HG02938 (cell line): ENCODE measurements at regions not wholly inside any gene's neighbourhood (a gene's known extent, or its start where the extent isn't known, plus 50 kb on each side); places are given as distances from the start of the nearest gene placed in this dataset.

Source experiments
- ATAC-seq: cut with Tn5 transposase; IDR thresholded peaks from one replicate; pipeline ENCODE4 v1.9.1; 2021; ENCODE audit warnings: mild to moderate bottlenecking, moderate library complexity; ENCODE audit not compliant: unreplicated experiment

- ATAC-seq: no peak
These were observed 146.1 kb downstream of the PDHA2 start for GRCh38 chr4:95985791-95986550.

- no peak for ATAC-seq
These were observed 148.0 kb downstream of the PDHA2 start for GRCh38 chr4:95987851-95988250.

- no peak for ATAC-seq
These were observed 158.4 kb downstream of the PDHA2 start for GRCh38 chr4:95998311-95998710.

GRCh38 chr4:96003951-96004740 lies 164.3 kb downstream of the PDHA2 start:
- no peak for ATAC-seq

DNA sequence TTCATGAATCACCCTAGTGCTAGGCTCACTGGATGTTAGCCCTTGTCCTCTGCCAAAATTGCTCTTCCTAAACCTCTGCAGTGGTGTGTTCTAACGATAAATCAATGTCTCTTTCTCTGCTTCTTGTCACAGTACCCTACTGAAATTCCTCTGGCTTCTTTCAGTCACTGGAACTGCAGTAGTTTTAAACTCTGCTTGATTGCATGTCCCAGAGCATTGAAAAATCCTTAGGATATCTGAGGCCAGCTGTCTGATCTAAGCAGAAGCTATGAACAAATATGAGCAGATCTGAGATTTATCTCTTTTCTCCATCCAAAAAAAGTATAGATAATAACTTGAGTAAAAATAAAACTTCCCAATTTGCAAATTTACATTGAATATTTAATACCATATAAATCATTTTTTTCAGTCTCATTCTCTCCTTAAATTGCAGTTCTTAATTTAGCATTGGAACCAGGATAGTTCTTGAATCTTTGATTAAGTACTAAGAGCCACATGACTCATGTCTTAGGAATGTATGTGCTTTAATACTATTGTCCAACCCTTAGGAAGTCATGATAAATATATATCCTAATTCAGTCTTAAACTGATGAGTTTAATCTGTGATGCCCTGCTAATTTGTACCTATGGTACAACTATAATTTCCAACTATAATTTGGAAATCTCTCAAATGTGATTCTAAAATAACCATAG lies 169.7 kb downstream of the PDHA2 start:
- no peak for ATAC-seq

- ATAC-seq: no peak
These were observed 172.8 kb downstream of the PDHA2 start for GRCh38 chr4:96012687-96013086.

GRCh38 chr4:96016634-96017299 lies 176.9 kb downstream of the PDHA2 start:
- no peak for ATAC-seq

GRCh38 chr4:96025011-96025410 lies 185.1 kb downstream of the PDHA2 start:
- ATAC-seq: no peak

DNA sequence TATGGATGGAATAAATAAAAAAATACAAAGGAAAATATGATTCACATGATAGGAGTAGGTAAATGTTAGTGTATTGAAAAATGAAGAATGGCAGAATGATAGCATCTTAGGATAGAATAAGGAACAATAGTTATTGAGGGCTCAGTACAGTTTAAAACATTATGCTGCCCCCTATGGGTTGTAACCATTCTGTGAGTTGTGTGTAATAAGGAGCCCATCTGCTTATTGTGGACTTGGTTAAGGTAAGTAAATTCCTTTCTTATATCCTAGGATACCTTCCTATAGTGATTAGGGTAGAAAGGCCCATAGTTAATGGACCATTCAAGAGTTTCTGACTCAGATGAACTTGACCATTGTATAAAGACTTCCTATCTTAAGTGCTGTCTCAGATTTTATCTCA lies 195.8 kb downstream of the PDHA2 start:
- no peak for ATAC-seq

DNA sequence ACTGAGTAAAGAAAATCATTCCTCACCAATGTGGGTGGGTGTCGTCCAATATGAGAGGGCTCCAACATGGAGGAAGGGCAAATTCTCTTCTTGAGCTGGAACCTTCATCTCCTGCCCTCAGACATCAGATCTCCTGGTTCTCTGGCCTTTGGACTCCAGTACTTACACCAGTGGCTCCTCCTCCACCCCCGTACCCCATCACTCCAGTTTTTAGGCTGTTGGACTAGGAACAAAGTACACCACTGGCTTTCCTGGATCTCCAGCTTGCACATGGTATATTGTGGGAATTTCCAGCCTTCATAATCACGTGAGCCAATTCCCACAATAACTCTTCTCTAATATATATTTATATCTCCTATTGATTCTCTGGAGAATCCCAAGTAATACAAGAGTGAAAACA lies 196.9 kb downstream of the PDHA2 start:
- ATAC-seq: no peak

DNA sequence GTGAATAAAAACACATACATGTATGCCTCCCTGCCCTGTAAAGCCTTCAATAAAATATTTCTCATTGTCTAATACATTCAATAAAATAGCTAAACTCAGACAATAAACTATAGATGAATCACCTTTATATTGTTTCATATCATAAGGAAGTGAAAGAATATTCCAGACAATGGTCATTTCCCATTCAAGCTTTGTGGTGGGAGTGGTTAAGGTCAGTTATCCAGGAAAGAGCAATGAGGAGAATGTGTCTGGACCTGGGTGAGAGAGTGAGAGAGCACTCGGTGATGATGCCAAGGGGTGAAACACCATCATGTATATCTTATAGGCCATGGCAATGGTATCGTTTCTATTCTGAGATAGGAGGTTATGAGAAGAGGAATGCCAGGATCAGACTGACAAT lies 197.8 kb downstream of the PDHA2 start:
- ATAC-seq: no peak

- no peak for ATAC-seq
These were observed 199.3 kb downstream of the PDHA2 start for GRCh38 chr4:96039217-96039616.

GRCh38 chr4:96039803-96040436 lies 200.0 kb downstream of the PDHA2 start:
- no peak for ATAC-seq

DNA sequence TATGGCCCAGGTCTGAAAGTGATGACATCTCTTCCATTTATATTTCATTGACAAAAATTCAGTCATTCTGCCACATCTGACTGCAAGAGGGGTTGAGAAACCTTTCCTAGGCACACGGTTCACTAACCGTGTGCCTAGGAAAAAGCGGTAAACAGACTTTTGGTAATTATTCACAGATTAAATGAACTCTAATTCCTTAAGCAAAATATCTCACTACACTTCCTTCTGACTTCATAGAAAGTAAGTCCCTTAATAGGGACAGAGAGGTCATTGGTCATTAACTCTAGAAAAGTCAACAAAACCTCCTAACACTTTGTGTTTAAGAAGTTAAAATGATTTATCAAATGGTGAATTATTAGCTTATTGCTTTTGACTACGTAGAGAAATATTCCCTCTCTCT lies 205.1 kb downstream of the PDHA2 start:
- ATAC-seq: no peak

- no peak for ATAC-seq
These were observed 212.9 kb downstream of the PDHA2 start for GRCh38 chr4:96052827-96053226.

DNA sequence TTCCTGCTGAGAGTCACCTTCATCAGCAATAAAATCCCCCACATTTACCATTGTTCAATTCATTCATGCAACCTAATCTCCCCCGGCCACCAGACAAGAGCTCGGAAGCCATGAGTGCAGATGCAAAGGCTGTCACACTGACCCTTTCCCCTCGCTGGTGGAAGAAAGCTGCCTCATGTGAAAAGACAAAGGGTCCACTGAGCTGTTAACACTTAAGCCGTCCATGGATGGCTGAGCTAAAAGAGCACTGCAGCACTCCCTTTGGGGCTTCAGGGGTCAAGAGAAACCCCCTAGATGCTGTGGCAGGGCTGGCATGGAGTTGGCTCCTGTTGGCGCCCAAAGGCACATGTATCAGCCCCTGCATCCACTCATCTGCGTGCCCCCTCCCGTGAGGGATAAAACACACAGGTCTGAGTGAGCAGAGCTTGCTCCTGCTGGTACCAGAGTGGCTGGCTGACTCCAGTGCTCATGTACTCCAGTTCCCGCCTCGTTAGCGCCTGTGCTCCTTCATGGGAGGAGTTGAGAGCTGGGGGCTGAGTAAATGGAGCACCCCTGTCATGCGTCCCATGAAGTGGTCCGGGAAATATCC lies 216.5 kb downstream of the PDHA2 start:
- ATAC-seq: no peak

- no peak for ATAC-seq
These were observed 223.7 kb downstream of the PDHA2 start for GRCh38 chr4:96063639-96064038.

- no peak for ATAC-seq
These were observed 233.6 kb downstream of the PDHA2 start for GRCh38 chr4:96073461-96073860.

DNA sequence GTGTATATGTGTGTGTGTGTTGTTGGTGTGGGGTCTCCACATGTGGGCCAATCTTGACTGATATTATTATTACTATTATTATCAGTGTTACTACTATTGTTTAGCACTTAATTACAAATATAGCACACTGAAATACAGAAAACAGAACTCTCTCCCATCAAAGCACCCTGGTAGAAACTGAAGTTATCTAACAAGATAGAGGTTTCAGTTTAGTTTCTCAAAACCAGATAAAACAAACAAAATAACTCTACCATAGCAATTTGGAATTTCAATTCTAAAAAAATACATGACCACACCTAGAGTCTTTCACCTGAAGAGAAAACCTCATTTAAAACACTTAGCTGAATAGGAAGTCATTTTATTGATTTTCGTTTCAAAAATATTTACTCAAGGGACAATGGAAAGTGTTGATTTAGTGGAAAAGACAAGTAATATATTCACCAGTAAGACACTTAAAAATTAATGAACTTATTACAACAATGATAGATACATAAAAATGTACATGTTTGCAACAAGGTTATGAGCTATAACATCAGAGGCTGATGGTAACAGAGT lies 252.3 kb downstream of the PDHA2 start:
- no peak for ATAC-seq

DNA sequence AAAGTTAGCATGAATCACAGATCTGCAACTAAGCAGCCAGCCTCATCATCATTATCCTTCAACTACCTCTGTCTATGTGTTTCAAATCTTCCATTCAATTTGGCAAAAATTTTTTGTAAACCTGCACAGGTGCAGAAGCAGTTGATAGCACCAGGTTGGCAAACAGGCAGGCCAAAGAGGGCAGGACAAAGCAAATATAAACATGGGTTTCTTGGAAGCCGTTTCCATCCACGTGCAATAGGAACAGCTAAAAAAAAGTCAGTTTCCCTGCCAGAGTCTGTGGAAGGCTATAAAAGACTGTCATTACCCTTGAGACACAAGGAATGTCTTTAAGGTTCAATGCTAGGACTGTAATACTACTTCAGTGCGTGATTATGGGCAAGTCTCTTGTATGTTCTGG lies 253.2 kb downstream of the PDHA2 start:
- ATAC-seq: no peak
